Smooth muscle cell (in vitro differentiated cells): ENCODE measurements at regions not wholly inside any gene's neighbourhood (a gene's known extent, or its start where the extent isn't known, plus 50 kb on each side); places are given as distances from the start of the nearest gene placed in this dataset. TPM values are rescaled to one million over a fixed set of nuclear protein-coding genes. Genes with fewer than 3 reads are reported as not detected.

Source experiments
- DNase-seq: peaks from one replicate; lab custom pipeline; 2025; ENCODE audit not compliant: unreplicated experiment; lab: John Stamatoyannopoulos, UW
- H2AFZ ChIP-seq: fragments of 200-600 bp; sonication (generic); 2 replicates; pipeline ENCODE4 v1.6.0; 2016; ENCODE audit warnings: antibody characterized with exemption, low read depth, mild to moderate bottlenecking
- H3F3A ChIP-seq: fragments of 200-600 bp; sonication (generic); 2 replicates; pipeline ENCODE4 v1.6.0; 2017; ENCODE audit warnings: antibody characterized with exemption, low read depth
- H3K27ac ChIP-seq: fragments of 200-600 bp; sonication (generic); 2 replicates; pipeline ENCODE4 v1.5.1; 2016; ENCODE audit warnings: low read depth, mild to moderate bottlenecking
- H3K27me3 ChIP-seq: fragments of 200-600 bp; sonication (generic); 2 replicates; pipeline ENCODE4 v1.6.1; 2016; ENCODE audit warnings: low read depth, mild to moderate bottlenecking
- H3K36me3 ChIP-seq: fragments of 200-600 bp; sonication (generic); 2 replicates; pipeline ENCODE4 v1.5.1; 2016; ENCODE audit warnings: low read depth
- H3K4me1 ChIP-seq: fragments of 200-600 bp; sonication (generic); 2 replicates; pipeline ENCODE4 v1.5.1; 2016; ENCODE audit warnings: low read depth
- H3K4me2 ChIP-seq: fragments of 200-600 bp; sonication (generic); 2 replicates; pipeline ENCODE4 v1.6.0; 2016; ENCODE audit warnings: mild to moderate bottlenecking
- H3K4me3 ChIP-seq: fragments of 200-600 bp; sonication (generic); 2 replicates; pipeline ENCODE4 v1.5.1; 2016; ENCODE audit warnings: mild to moderate bottlenecking
- H3K79me2 ChIP-seq: fragments of 200-600 bp; sonication (generic); 2 replicates; pipeline ENCODE4 v1.6.0; 2016; ENCODE audit warnings: low read depth, mild to moderate bottlenecking
- H3K9ac ChIP-seq: fragments of 200-600 bp; sonication (generic); 2 replicates; pipeline ENCODE4 v1.6.0; 2016; ENCODE audit warnings: low read depth
- H3K9me3 ChIP-seq: fragments of 200-600 bp; sonication (generic); replicated peaks from 2 replicates; pipeline ENCODE4 v1.5.1; 2016; ENCODE audit warnings: low read depth
- H4K20me1 ChIP-seq: fragments of 200-600 bp; sonication (generic); 2 replicates; pipeline ENCODE4 v1.6.0; 2016; ENCODE audit warnings: low read depth
- CTCF ChIP-seq: fragments of 200-600 bp; sonication (generic); IDR thresholded peaks from 2 replicates; pipeline ENCODE4 v1.5.1; 2017; ENCODE audit warnings: borderline replicate concordance, mild to moderate bottlenecking, antibody characterized with exemption; ENCODE audit not compliant: insufficient read depth, poor library complexity, severe bottlenecking
- WGBS: methylation state at CpG from one replicate; pipeline ENCODE4 v1.1.7; 2016; ENCODE audit warnings: low lambda C conversion rate; 5-methylcytosine and 5-hydroxymethylcytosine counted together
- small RNA-seq: library from RNA; depleted of rRNA; stranded (forward); fragments of <200 nt; gene quantifications from one replicate; pipeline ENCODE3, GENCODE V24; 2014

GRCh38 chr4:44120646-44121045, 328.0 kb downstream of the KCTD8 start:
- Histone ChIP-seq H3K4me2 (no peak overlapping the region), H3K4me3 (no peak overlapping the region), H3F3A (no peaks in the 10 kb centered on the region), H2AFZ (no peak overlapping the region), H3K4me1 (no peaks in the 10 kb centered on the region), H3K9ac (no peak overlapping the region), H4K20me1 (no peaks in the 10 kb centered on the region), H3K9me3 (no peaks in the 10 kb centered on the region), H3K27ac (no peak overlapping the region), H3K36me3 (no peaks in the 10 kb centered on the region), H3K79me2 (no peaks in the 10 kb centered on the region), H3K27me3 (no peaks in the 10 kb centered on the region)
- 73% methylated on average over 2 of the region's 2 CpGs for WGBS
- no peak for DNase-seq
- TF ChIP-seq CTCF, result no peak

DNA sequence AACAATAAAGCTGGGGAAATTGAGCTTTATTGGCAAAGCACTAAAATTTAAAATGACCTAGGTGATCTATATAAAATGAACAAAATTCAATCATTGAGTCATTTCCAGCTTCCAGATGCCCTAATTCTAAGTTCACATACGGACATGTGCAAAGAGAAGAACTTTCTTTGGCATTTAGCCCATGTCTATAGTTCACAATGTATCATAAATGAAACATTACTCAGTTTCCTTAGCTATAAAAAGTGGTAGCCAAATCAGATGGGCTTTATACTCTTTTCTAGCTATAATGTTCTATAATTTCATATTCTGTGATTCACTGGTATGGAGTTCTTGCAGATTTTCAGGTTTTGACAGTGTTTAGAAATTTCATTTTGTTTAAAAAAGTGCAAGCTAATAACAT, 327.4 kb downstream of the KCTD8 start:
- WGBS, result 92% methylated on average over 1 of the region's 1 CpG
- Histone ChIP-seq H3K79me2 (no peaks in the 10 kb centered on the region), H3K9ac (no peak overlapping the region), H3K27me3 (no peaks in the 10 kb centered on the region), H3K27ac (no peak overlapping the region), H3K36me3 (no peaks in the 10 kb centered on the region), H3K4me3 (no peak overlapping the region), H3K4me1 (no peaks in the 10 kb centered on the region), H4K20me1 (no peaks in the 10 kb centered on the region), H3K4me2 (no peak overlapping the region), H3K9me3 (no peaks in the 10 kb centered on the region), H3F3A (no peaks in the 10 kb centered on the region), H2AFZ (no peak overlapping the region)
- no peak for TF ChIP-seq CTCF
- DNase-seq, result no peak

Small RNA genes in the stretch of these regions (small RNA-seq; reads per million reads assigned to genes)
- not detected for gene AC098590.2
- not detected for gene RN7SL193P
